ENCODE measurements at regions not wholly inside any gene's neighbourhood (a gene's known extent, or its start where the extent isn't known, plus 50 kb on each side); places are given as distances from the start of the nearest gene placed in this dataset.

DNA sequence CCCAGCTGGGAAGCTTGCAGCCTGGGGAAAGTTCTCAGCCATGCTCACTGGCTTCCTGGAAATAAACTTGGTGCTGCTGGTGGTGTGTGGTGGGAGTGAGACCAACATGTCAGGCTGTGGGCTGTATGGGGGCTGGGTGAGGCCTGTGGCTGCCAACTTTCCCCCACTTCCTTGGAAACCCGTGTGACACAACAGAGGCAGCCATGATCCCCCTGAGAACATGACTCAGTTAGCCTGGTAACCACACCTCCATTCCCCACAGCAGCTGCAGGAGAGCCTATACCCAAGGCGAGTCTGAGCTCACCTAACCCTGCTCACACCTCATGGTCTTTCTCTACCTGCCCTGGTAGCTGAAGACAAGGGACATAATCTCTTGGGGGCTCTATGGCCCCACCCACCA, 72.7 kb upstream of the RGMB start:
- Histone ChIP-seq H4K8ac (ENCODE audit: low read depth in 2 of 2, low read length in 2 of 2) (no peak overlapping the region), H2BK120ac (ENCODE audit: low read depth, low read length) (no peak overlapping the region), H4K91ac (ENCODE audit: insufficient read depth, low read depth, low read length) (no peak overlapping the region), H3K4me2 (ENCODE audit: low read depth, low read length) (no peak overlapping the region), H3K14ac (replicated peaks; ENCODE audit: low read depth, low read length) (no peak overlapping the region), H3K9me1 (ENCODE audit: insufficient read depth, low read length) (no peaks in the 10 kb centered on the region), H3K4me3 (ENCODE audit: insufficient read depth, low read depth, low read length) (no peak overlapping the region), H4K5ac (ENCODE audit: low read depth, low read length) (no peak overlapping the region), H3K23ac (ENCODE audit: low read depth, low read length) (no peak overlapping the region), H2BK20ac (ENCODE audit: low read depth, low read length) (no peak overlapping the region), H2BK5ac (ENCODE audit: low read depth, low read length, poor library complexity, severe bottlenecking) (no peak overlapping the region), H3K4me1 (ENCODE audit: control insufficient read depth, insufficient read depth, low read length) (no peaks in the 10 kb centered on the region), H3K18ac (ENCODE audit: low read depth, low read length) (no peak overlapping the region), H2AK9ac (replicated peaks; ENCODE audit: low read depth, low read length, poor library complexity) (no peak overlapping the region), H3K4ac (ENCODE audit: low read depth, low read length) (no peak overlapping the region), H2AFZ (replicated peaks; ENCODE audit: low read length, poor library complexity) (no peak overlapping the region), H2BK15ac (ENCODE audit: low read depth, low read length) (no peak overlapping the region), H3K27ac (ENCODE audit: insufficient read depth, low read length) (no peak overlapping the region), H3K36me3 (ENCODE audit: control insufficient read depth, insufficient read depth, low read length) (no peaks in the 10 kb centered on the region), H4K20me1 (ENCODE audit: insufficient read depth, low read length) (no peaks in the 10 kb centered on the region), H3K9me3 (ENCODE audit: control insufficient read depth, insufficient read depth, low read length) (no peaks in the 10 kb centered on the region), H3K27me3 (ENCODE audit: control insufficient read depth, insufficient read depth, low read length) (no peaks in the 10 kb centered on the region), H3K79me1 (ENCODE audit: low read depth in 1 of 2, low read length in 2 of 2) (no peaks in the 10 kb centered on the region), H3K56ac (ENCODE audit: extremely low read depth, insufficient read depth, low read length) (no peak overlapping the region), H3K9ac (ENCODE audit: low read depth, low read length) (no peak overlapping the region), H2AK5ac (ENCODE audit: low read depth, low read length) (no peak overlapping the region)
- BruUV-seq (replicated peaks): no TSS peak
- ChIA-PET CTCF (no interaction called here), POLR2A (ENCODE audit: unreplicated experiment) (no interaction called here)
- no CpG with 5 or more reads among the region's 2 CpGs for WGBS, 2 experiments (ENCODE audit: extremely low coverage in 2 of 2, insufficient read length in 1 of 2)
- intact Hi-C loops (cut with micrococcal nuclease) (no loop called here), in situ Hi-C loops (cut with MboI; ENCODE audit: low sequenced_read_pairs) (no loop called here), dilution Hi-C loops (cut with HindIII; ENCODE audit: low sequenced_read_pairs, unreplicated experiment) (no loop called here)
- DNase-seq: no peak
- no peak for TF ChIP-seq MXI1 (IDR thresholded peaks at IDR 0.05; ENCODE audit: borderline replicate concordance, low read depth, low read length)
- TF ChIP-seq, protein P1, sequence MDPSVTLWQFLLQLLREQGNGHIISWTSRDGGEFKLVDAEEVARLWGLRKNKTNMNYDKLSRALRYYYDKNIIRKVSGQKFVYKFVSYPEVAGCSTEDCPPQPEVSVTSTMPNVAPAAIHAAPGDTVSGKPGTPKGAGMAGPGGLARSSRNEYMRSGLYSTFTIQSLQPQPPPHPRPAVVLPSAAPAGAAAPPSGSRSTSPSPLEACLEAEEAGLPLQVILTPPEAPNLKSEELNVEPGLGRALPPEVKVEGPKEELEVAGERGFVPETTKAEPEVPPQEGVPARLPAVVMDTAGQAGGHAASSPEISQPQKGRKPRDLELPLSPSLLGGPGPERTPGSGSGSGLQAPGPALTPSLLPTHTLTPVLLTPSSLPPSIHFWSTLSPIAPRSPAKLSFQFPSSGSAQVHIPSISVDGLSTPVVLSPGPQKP (IDR thresholded peaks at IDR 0.05; ENCODE audit: borderline replicate concordance, low read depth, low read length): no peak
- TF ChIP-seq RFX5 (IDR thresholded peaks at IDR 0.05; ENCODE audit: low read depth, low read length): no peak
- no peak for TF ChIP-seq NFE2L2 (IDR thresholded peaks at IDR 0.05; ENCODE audit: low read depth, low read length)
- no peak for TF ChIP-seq SMC3 (IDR thresholded peaks at IDR 0.05; ENCODE audit: low read depth, low read length)
- TF ChIP-seq, protein P2, sequence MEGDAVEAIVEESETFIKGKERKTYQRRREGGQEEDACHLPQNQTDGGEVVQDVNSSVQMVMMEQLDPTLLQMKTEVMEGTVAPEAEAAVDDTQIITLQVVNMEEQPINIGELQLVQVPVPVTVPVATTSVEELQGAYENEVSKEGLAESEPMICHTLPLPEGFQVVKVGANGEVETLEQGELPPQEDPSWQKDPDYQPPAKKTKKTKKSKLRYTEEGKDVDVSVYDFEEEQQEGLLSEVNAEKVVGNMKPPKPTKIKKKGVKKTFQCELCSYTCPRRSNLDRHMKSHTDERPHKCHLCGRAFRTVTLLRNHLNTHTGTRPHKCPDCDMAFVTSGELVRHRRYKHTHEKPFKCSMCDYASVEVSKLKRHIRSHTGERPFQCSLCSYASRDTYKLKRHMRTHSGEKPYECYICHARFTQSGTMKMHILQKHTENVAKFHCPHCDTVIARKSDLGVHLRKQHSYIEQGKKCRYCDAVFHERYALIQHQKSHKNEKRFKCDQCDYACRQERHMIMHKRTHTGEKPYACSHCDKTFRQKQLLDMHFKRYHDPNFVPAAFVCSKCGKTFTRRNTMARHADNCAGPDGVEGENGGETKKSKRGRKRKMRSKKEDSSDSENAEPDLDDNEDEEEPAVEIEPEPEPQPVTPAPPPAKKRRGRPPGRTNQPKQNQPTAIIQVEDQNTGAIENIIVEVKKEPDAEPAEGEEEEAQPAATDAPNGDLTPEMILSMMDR (conservative IDR thresholded peaks at IDR 0.05; ENCODE audit: low read depth, low read length): no peak
- TF ChIP-seq POLR2A (IDR thresholded peaks at IDR 0.05; ENCODE audit: low read depth, low read length): no peak
- ATAC-seq (ENCODE audit: low read depth): no peak
